H1 (cell line): ENCODE measurements at regions not wholly inside any gene's neighbourhood (a gene's known extent, or its start where the extent isn't known, plus 50 kb on each side); places are given as distances from the start of the nearest gene placed in this dataset.

Experiments
- CTCF ChIA-PET: fragments of 300-600 bp; sonication (Branson Sonifier 250); formaldehyde crosslinking; loops from one replicate; lab custom pipeline; 2021; ENCODE audit not compliant: partially characterized antibody; lab: Charles Lee
- POLR2A ChIA-PET: fragments of 300-600 bp; sonication (Branson Sonifier 250); formaldehyde crosslinking; loops from one replicate; lab custom pipeline; 2021; ENCODE audit warnings: inconsistent platforms; ENCODE audit not compliant: partially characterized antibody; lab: Charles Lee
- DNase-seq, 2 experiments: peaks; one replicate each; pipeline versions ENCODE4 v3.0.0 to v3.0.0-alpha.2; 2010 to 2022; ENCODE audit warnings: low spot score in 2 of 2, low read depth in 1 of 2, mixed read lengths in 1 of 2
- FAIRE-seq: peaks from 2 replicates; lab custom pipeline; 2011; peaks lifted over from hg19 to GRCh38; lab: Jason Lieb, UNC
- H2AFZ ChIP-seq: 2 replicates; pipeline ENCODE4 v1.8.1; 2012; ENCODE audit warnings: low read length, inconsistent platforms
- H2AK5ac ChIP-seq: 2 replicates; pipeline ENCODE4 v1.6.1; 2013; ENCODE audit warnings: low read depth, low read length
- H2BK120ac ChIP-seq: replicated peaks from 2 replicates; pipeline ENCODE3; 2013; ENCODE audit warnings: low read depth, low read length, inconsistent platforms
- H2BK12ac ChIP-seq: 2 replicates; pipeline ENCODE4 v1.6.1; 2013; ENCODE audit warnings: low read depth, low read length
- H2BK15ac ChIP-seq: 2 replicates; pipeline ENCODE4 v1.6.1; 2013; ENCODE audit warnings: low read length
- H2BK20ac ChIP-seq: 2 replicates; pipeline ENCODE4 v1.6.1; 2013; ENCODE audit warnings: low read length
- H2BK5ac ChIP-seq: 2 replicates; pipeline ENCODE4 v1.6.1; 2013; ENCODE audit warnings: low read depth, low read length
- H3K14ac ChIP-seq: 2 replicates; pipeline ENCODE4 v1.6.1; 2013; ENCODE audit warnings: inconsistent platforms; ENCODE audit not compliant: insufficient read length
- H3K18ac ChIP-seq: 2 replicates; pipeline ENCODE4 v1.6.1; 2013; ENCODE audit warnings: low read length; ENCODE audit errors: extremely low read depth
- H3K23ac ChIP-seq: 2 replicates; pipeline ENCODE4 v1.6.1; 2013; ENCODE audit warnings: inconsistent platforms; ENCODE audit not compliant: insufficient read length
- H3K23me2 ChIP-seq: 2 replicates; pipeline ENCODE4 v1.6.1; 2013; ENCODE audit warnings: low read depth, low read length
- H3K27ac ChIP-seq: 2 replicates; pipeline ENCODE4 v1.6.1; 2011; ENCODE audit warnings: low read depth, low read length, inconsistent platforms
- H3K27me3 ChIP-seq, 4 experiments: replicated peaks in 1 of 4; 1 replicate in 1 of 4; 2 replicates in 3 of 4; pipeline versions ENCODE4 v1.6.1 to v1.8.1; 2011 to 2013; ENCODE audit warnings: low read length in 3 of 4, mild to moderate bottlenecking in 3 of 4, inconsistent platforms in 2 of 4, mixed read lengths in 2 of 4, moderate library complexity in 1 of 4; ENCODE audit not compliant: control insufficient read depth in 3 of 4, insufficient read depth in 3 of 4; ENCODE audit errors: extremely low read depth in 1 of 4
- H3K36me3 ChIP-seq, 4 experiments: 2 replicates each; pipeline versions ENCODE4 v1.6.1 to v1.8.1; 2011 to 2013; ENCODE audit warnings: mild to moderate bottlenecking in 4 of 4, low read length in 3 of 4, moderate library complexity in 2 of 4, control low read depth in 1 of 4, inconsistent platforms in 1 of 4; ENCODE audit not compliant: insufficient read depth in 4 of 4, control insufficient read depth in 2 of 4
- H3K4ac ChIP-seq: replicated peaks from 2 replicates; pipeline ENCODE3; 2013; ENCODE audit warnings: low read length, low read depth, mixed read lengths, inconsistent platforms; ENCODE audit not compliant: insufficient read length
- H3K4me1 ChIP-seq, 4 experiments: replicated peaks in 1 of 4; 1 replicate in 1 of 4; 2 replicates in 3 of 4; pipeline versions ENCODE4 v1.6.1 to v1.8.1; 2011 to 2013; ENCODE audit warnings: low read length in 3 of 4, inconsistent platforms in 2 of 4, mixed read lengths in 1 of 4; ENCODE audit not compliant: insufficient read depth in 4 of 4, control insufficient read depth in 3 of 4
- H3K4me2 ChIP-seq, 2 experiments: 2 replicates each; pipeline versions ENCODE4 v1.6.1 to v1.8.1; 2011 to 2013; ENCODE audit warnings: low read depth in 2 of 2, low read length in 2 of 2, control low read depth in 1 of 2, inconsistent platforms in 1 of 2, mild to moderate bottlenecking in 1 of 2; ENCODE audit not compliant: insufficient read depth in 1 of 2
- H3K4me3 ChIP-seq, 4 experiments: fragments of 200-600, 300-600 bp in 1 of 4; sonication (generic), shearing (Covaris generic), sonication (Bioruptor Twin) in 1 of 4; 2 replicates each; pipeline versions ENCODE4 v1.5.1 to v1.8.1; 2011 to 2016; ENCODE audit warnings: low read length in 4 of 4, low read depth in 3 of 4, control low read depth in 2 of 4, inconsistent platforms in 2 of 4, mild to moderate bottlenecking in 2 of 4, mixed read lengths in 1 of 4, moderate library complexity in 1 of 4; ENCODE audit not compliant: insufficient read depth in 2 of 4; ENCODE audit errors: extremely low read depth in 1 of 4
- H3K56ac ChIP-seq: replicated peaks from 2 replicates; pipeline ENCODE3; 2013; ENCODE audit warnings: low read depth, mild to moderate bottlenecking, mixed read lengths, low read length, inconsistent platforms; ENCODE audit not compliant: insufficient read length
- H3K79me1 ChIP-seq: 2 replicates; pipeline ENCODE4 v1.6.1; 2013; ENCODE audit warnings: low read depth, low read length, control low read depth
- H3K79me2 ChIP-seq, 2 experiments: 2 replicates each; pipeline versions ENCODE4 v1.6.1 to v1.8.1; 2012 to 2013; ENCODE audit warnings: low read length in 2 of 2, mild to moderate bottlenecking in 2 of 2, inconsistent platforms in 1 of 2; ENCODE audit not compliant: insufficient read depth in 2 of 2, control insufficient read depth in 1 of 2
- H3K9ac ChIP-seq, 4 experiments: replicated peaks in 1 of 4; 1 replicate in 1 of 4; 2 replicates in 3 of 4; pipeline versions ENCODE4 v1.6.1 to v1.8.1; 2011 to 2013; ENCODE audit warnings: low read depth in 3 of 4, low read length in 3 of 4, control low read depth in 2 of 4, mild to moderate bottlenecking in 2 of 4, moderate library complexity in 2 of 4, inconsistent platforms in 1 of 4; ENCODE audit errors: extremely low read depth in 1 of 4
- H3K9me3 ChIP-seq, 2 experiments: 2 replicates each; pipeline versions ENCODE4 v1.6.1 to v1.8.1; 2012 to 2013; ENCODE audit warnings: mild to moderate bottlenecking in 2 of 2, moderate library complexity in 2 of 2, control low read depth in 1 of 2, inconsistent platforms in 1 of 2, low read depth in 1 of 2, low read length in 1 of 2, mixed read lengths in 1 of 2; ENCODE audit not compliant: insufficient read depth in 2 of 2
- H4K20me1 ChIP-seq, 2 experiments: replicated peaks in 1 of 2; 2 replicates each; pipeline versions ENCODE3 to v1.8.1; 2011 to 2013; ENCODE audit warnings: inconsistent platforms in 2 of 2, low read length in 2 of 2, mild to moderate bottlenecking in 1 of 2; ENCODE audit not compliant: insufficient read depth in 2 of 2, control insufficient read depth in 1 of 2
- H4K5ac ChIP-seq: 2 replicates; pipeline ENCODE4 v1.6.1; 2013; ENCODE audit warnings: low read length, low read depth, mixed read lengths, inconsistent platforms; ENCODE audit not compliant: insufficient read length
- H4K8ac ChIP-seq: 2 replicates; pipeline ENCODE4 v1.8.0; 2013; ENCODE audit warnings: mild to moderate bottlenecking, moderate library complexity, low read length, inconsistent platforms; ENCODE audit not compliant: insufficient read depth; ENCODE audit errors: extremely low read depth
- H4K91ac ChIP-seq: replicated peaks from 2 replicates; pipeline ENCODE3; 2013; ENCODE audit warnings: low read length, mixed read lengths, inconsistent platforms; ENCODE audit not compliant: insufficient read length
- BRCA1 ChIP-seq: IDR thresholded peaks from 2 replicates; pipeline ENCODE4 v1.6.1; 2012; ENCODE audit warnings: low read depth, low read length, improper control_type of control experiment
- CREB1 ChIP-seq: IDR thresholded peaks from 2 replicates; pipeline ENCODE4 v1.6.1; 2012; ENCODE audit warnings: inconsistent platforms
- MAFK ChIP-seq: IDR thresholded peaks from 2 replicates; pipeline ENCODE4 v1.6.1; 2012; ENCODE audit warnings: low read depth, mild to moderate bottlenecking, improper control_type of control experiment, low read length
- POLR2A ChIP-seq, 2 experiments: IDR thresholded peaks; 1 replicate in 1 of 2; 2 replicates in 1 of 2; pipeline ENCODE4 v1.6.1; 2011; ENCODE audit warnings: low read depth in 2 of 2, low read length in 2 of 2, mild to moderate bottlenecking in 2 of 2; ENCODE audit errors: control extremely low read depth in 1 of 2
- RFX5 ChIP-seq: IDR thresholded peaks from 2 replicates; pipeline ENCODE4 v1.6.1; 2011; ENCODE audit warnings: low read depth, low read length, improper control_type of control experiment, borderline replicate concordance
- RNF2 ChIP-seq: fragments of 200-900, 300-1000 bp; sonication (generic); IDR thresholded peaks from 2 replicates; pipeline ENCODE4 v1.7.1; 2016; ENCODE audit warnings: borderline replicate concordance, low read depth, mild to moderate bottlenecking, antibody characterized with exemption, low read length; ENCODE audit not compliant: poor library complexity, severe bottlenecking; ENCODE audit errors: missing control alignments
- SIX5 ChIP-seq: IDR thresholded peaks from 2 replicates; pipeline ENCODE4 v1.6.1; 2011; ENCODE audit warnings: mild to moderate bottlenecking, low read depth, low read length
- TBP ChIP-seq: IDR thresholded peaks from 2 replicates; pipeline ENCODE4 v1.6.1; 2011; ENCODE audit warnings: low read depth, low read length, improper control_type of control experiment
- TCF12 ChIP-seq: IDR thresholded peaks from 2 replicates; pipeline ENCODE4 v1.6.1; 2011; ENCODE audit warnings: low read depth, mild to moderate bottlenecking, low read length
- WGBS, 2 experiments: shearing (Covaris generic) in 1 of 2; methylation state at CpG; one replicate each; pipeline versions ENCODE4 v1.1.6 to v1.1.7; 2013 to 2015; ENCODE audit warnings: low lambda C conversion rate in 2 of 2, mixed read lengths in 2 of 2, inconsistent platforms in 1 of 2, low coverage in 1 of 2, missing lambda C conversion rate in 1 of 2; ENCODE audit not compliant: insufficient replicate concordance in 2 of 2, insufficient coverage in 1 of 2, insufficient read length in 1 of 2; ENCODE audit errors: extremely low coverage in 1 of 2, missing lambda C conversion rate in 1 of 2; 5-methylcytosine and 5-hydroxymethylcytosine counted together
- TF ChIP-seq, protein P1 (sequence below): IDR thresholded peaks from 2 replicates; pipeline ENCODE4 v1.6.1; 2012; ENCODE audit warnings: low read length, inconsistent platforms

DNA sequence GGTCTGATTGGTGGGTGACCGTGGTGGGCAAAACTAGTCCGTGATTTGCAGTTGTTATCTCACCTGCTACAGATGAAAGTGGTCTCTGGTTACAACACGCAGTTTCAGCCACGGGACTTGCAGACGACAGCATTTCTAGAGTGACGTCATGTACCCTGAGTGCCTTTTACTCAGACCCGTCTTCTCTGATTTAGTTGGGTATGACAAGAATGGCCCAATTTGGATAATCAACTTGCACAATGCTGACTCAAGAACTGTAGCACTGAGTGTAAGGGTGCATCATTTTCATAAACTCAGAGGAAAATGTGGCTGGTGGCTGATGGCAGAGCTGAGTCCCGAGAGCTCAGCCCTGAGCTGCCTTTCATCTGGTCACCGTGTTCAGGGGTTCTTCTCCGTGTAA lies 281.4 kb upstream of the FRG1 start:
- H2BK12ac ChIP-seq: no peak overlapping the region
- no peaks in the 10 kb centered on the region for H4K20me1 ChIP-seq
- no peak overlapping the region for H4K5ac ChIP-seq
- peaks cover 0 to 6% (median 0%) of the 10 kb centered on the region in 4 experiments; a peak in 1 of 7 replicates for H3K4me1 ChIP-seq
- H2BK5ac ChIP-seq: no peak overlapping the region
- H4K91ac ChIP-seq: no peak overlapping the region
- no peak overlapping the region for H3K23ac ChIP-seq
- H2BK20ac ChIP-seq: no peak overlapping the region
- no peaks in the 10 kb centered on the region for H3K36me3 ChIP-seq
- no peak overlapping the region for H2AK5ac ChIP-seq
- ChIA-PET POLR2A (no interaction called here), CTCF (no interaction called here)
- H2BK120ac ChIP-seq: no peak overlapping the region
- no peaks in the 10 kb centered on the region for H3K79me2 ChIP-seq
- WGBS, 2 experiments: 96% methylated on average over 8 of the region's 10 CpGs; no CpG with 5 or more reads in 1 of the 2 experiments
- no peak for DNase-seq
- no peak overlapping the region for H2AFZ ChIP-seq
- no peak overlapping the region for H3K14ac ChIP-seq
- H3K4ac ChIP-seq: no peak overlapping the region
- H3K56ac ChIP-seq: no peak overlapping the region
- no peak overlapping the region for H3K9ac ChIP-seq
- no peak overlapping the region for H4K8ac ChIP-seq
- H3K18ac ChIP-seq: no peak overlapping the region
- H3K4me2 ChIP-seq: no peak overlapping the region
- H3K4me3 ChIP-seq: no peak overlapping the region
- FAIRE-seq: no peak
- H3K79me1 ChIP-seq: no peaks in the 10 kb centered on the region
- no peak overlapping the region for H2BK15ac ChIP-seq
- H3K23me2 ChIP-seq: no peaks in the 10 kb centered on the region
- no peak for TF ChIP-seq RFX5
- no peak for TF ChIP-seq TCF12
- TF ChIP-seq MAFK: no peak
- no peak for TF ChIP-seq BRCA1
- no peak for TF ChIP-seq CREB1
- TF ChIP-seq, protein P1, sequence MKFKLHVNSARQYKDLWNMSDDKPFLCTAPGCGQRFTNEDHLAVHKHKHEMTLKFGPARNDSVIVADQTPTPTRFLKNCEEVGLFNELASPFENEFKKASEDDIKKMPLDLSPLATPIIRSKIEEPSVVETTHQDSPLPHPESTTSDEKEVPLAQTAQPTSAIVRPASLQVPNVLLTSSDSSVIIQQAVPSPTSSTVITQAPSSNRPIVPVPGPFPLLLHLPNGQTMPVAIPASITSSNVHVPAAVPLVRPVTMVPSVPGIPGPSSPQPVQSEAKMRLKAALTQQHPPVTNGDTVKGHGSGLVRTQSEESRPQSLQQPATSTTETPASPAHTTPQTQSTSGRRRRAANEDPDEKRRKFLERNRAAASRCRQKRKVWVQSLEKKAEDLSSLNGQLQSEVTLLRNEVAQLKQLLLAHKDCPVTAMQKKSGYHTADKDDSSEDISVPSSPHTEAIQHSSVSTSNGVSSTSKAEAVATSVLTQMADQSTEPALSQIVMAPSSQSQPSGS: no peak
- TF ChIP-seq SIX5: no peak
- no peak for TF ChIP-seq TBP
- no peak for TF ChIP-seq POLR2A (IDR thresholded peaks at IDR 0.05; ENCODE audit: control extremely low read depth in 1 of 2, low read depth in 2 of 2, low read length in 2 of 2)
- TF ChIP-seq RNF2: no peak
- no peak overlapping the region for H3K27ac ChIP-seq
- H3K27me3 ChIP-seq: no peaks in the 10 kb centered on the region
- peaks cover under 1 to 5% of the 10 kb centered on the region in 2 experiments; a peak in 1 of 4 replicates for H3K9me3 ChIP-seq
